ENCODE measurements at regions not wholly inside any gene's neighbourhood (a gene's known extent, or its start where the extent isn't known, plus 50 kb on each side); places are given as distances from the start of the nearest gene placed in this dataset.

DNA sequence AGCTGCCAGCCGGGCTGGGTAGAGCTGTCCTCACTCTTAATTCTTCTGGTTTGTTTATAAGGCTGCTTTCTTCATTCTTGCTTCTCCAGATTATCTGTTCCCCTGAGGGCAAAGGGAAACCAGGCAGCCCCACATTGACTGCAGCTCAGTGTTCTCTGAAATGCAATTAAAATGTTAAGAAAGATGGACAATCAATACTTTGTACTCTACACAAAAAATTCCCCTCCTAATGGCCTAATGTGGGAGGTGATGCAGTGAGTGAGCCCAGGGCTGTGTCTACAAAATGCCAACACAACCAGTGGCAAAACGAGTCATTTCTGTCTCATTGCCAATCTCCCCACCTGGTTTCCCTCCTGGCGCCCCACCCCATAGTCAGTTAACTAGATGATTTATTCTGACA lies 541.7 kb upstream of the RAB6C start:
- TF ChIP-seq, protein P1, sequence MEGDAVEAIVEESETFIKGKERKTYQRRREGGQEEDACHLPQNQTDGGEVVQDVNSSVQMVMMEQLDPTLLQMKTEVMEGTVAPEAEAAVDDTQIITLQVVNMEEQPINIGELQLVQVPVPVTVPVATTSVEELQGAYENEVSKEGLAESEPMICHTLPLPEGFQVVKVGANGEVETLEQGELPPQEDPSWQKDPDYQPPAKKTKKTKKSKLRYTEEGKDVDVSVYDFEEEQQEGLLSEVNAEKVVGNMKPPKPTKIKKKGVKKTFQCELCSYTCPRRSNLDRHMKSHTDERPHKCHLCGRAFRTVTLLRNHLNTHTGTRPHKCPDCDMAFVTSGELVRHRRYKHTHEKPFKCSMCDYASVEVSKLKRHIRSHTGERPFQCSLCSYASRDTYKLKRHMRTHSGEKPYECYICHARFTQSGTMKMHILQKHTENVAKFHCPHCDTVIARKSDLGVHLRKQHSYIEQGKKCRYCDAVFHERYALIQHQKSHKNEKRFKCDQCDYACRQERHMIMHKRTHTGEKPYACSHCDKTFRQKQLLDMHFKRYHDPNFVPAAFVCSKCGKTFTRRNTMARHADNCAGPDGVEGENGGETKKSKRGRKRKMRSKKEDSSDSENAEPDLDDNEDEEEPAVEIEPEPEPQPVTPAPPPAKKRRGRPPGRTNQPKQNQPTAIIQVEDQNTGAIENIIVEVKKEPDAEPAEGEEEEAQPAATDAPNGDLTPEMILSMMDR (IDR thresholded peaks at IDR 0.05; ENCODE audit: poor library complexity, severe bottlenecking), result no peak

DNA sequence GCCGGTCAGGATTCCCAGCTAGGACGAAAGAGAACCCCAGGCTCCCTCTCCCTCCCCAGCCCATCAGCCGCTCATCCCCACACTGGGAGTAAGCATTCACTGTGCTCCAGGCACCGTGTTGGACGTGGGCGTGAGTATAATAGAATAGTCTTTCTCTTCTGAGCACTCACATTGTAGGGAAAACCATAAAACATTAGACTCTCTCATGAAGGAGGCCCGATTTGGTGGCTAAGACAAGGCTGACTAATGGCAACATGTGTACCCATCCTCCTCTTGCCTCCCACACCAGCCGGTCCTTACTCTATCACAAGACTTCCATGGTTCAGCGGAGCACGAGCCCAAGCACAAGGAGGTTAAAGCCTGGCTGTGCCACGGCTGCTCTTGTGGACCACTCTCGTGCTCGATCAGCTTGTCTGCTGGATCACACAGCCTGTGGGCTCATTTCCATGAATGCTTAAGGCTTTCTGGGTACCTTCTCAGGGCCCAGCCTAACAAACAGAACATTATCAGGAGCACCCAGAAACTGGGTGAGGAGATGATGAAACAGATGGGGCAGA lies 540.9 kb upstream of the RAB6C start:
- no peaks in the 10 kb centered on the region for H3K27me3 ChIP-seq (ENCODE audit: insufficient read depth, poor library complexity, severe bottlenecking)
- H3K4me1 ChIP-seq (ENCODE audit: insufficient read depth, poor library complexity, severe bottlenecking), result no peaks in the 10 kb centered on the region
- no peaks in the 10 kb centered on the region for H3K36me3 ChIP-seq (ENCODE audit: low read depth)
- DNase-seq (ENCODE audit: low spot score) (no peak), ATAC-seq (ENCODE audit: low read depth) (no peak)
- TF ChIP-seq, protein P1 (IDR thresholded peaks at IDR 0.05; ENCODE audit: poor library complexity, severe bottlenecking), result no peak
- H3K27ac ChIP-seq (ENCODE audit: poor library complexity, severe bottlenecking), result no peak overlapping the region
- no peak overlapping the region for H3K4me3 ChIP-seq (ENCODE audit: severe bottlenecking)
- H3K9me3 ChIP-seq (ENCODE audit: severe bottlenecking), result no peaks in the 10 kb centered on the region

More for the DNA sequence above, 541.7 kb upstream of the RAB6C start:
- Histone ChIP-seq H3K4me3 (ENCODE audit: severe bottlenecking) (no peak overlapping the region), H3K4me1 (ENCODE audit: insufficient read depth, poor library complexity, severe bottlenecking) (no peaks in the 10 kb centered on the region), H3K27ac (ENCODE audit: poor library complexity, severe bottlenecking) (no peak overlapping the region), H3K9me3 (ENCODE audit: severe bottlenecking) (no peaks in the 10 kb centered on the region), H3K27me3 (ENCODE audit: insufficient read depth, poor library complexity, severe bottlenecking) (no peaks in the 10 kb centered on the region), H3K36me3 (ENCODE audit: low read depth) (no peaks in the 10 kb centered on the region)
- ATAC-seq (ENCODE audit: low read depth), result no peak
- no peak for DNase-seq (ENCODE audit: low spot score)

DNA sequence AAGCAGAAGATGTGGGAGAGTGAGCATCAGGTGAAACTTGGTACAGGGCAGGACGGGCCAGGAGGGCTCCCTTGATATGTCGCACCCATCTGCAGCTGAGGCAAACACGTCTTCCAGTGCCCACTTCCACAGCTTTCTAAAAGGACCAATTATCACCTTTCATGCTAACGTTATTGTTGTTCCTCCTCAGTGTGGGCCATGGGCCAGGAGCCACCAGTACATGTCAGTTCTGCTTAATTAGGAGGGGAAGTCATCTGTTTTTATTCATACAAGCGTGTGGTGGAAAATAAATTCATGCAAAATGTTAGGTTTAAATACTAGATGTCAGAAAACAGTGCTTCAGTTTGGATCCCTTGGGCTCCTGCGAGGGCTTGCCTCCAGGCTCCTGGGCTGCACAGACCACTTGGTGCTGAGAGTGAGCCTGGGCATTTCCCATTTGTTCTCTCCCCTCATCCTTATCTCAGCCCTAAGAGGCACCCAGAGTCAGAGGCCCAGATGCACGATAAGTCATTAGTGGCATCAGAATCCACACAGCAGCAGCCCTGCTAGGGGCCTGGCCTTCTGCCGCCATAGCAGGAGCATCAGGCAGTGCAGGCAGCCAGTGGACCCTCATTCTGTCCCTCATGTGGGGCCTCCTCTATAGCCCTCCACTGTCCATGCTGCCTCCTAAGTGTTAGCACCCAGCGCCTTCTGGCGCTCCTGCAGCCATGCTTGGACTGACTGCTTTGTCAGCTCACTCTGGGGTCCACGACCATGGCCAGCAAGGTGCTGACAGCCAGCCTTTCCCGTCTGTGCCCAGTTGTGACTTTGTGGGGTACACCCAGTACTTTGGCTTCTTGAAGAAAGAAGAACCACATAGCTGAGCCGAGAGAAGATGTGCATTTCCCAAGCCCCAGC lies 539.8 kb upstream of the RAB6C start:
- Histone ChIP-seq H3K36me3 (ENCODE audit: low read depth) (no peaks in the 10 kb centered on the region), H3K4me1 (ENCODE audit: insufficient read depth, poor library complexity, severe bottlenecking) (no peaks in the 10 kb centered on the region), H3K27me3 (ENCODE audit: insufficient read depth, poor library complexity, severe bottlenecking) (no peaks in the 10 kb centered on the region), H3K27ac (ENCODE audit: poor library complexity, severe bottlenecking) (no peak overlapping the region), H3K9me3 (ENCODE audit: severe bottlenecking) (no peaks in the 10 kb centered on the region), H3K4me3 (ENCODE audit: severe bottlenecking) (no peak overlapping the region)
- DNase-seq (ENCODE audit: low spot score) (no peak), ATAC-seq (ENCODE audit: low read depth) (no peak)
- TF ChIP-seq, protein P1 (IDR thresholded peaks at IDR 0.05; ENCODE audit: poor library complexity, severe bottlenecking), result no peak

DNA sequence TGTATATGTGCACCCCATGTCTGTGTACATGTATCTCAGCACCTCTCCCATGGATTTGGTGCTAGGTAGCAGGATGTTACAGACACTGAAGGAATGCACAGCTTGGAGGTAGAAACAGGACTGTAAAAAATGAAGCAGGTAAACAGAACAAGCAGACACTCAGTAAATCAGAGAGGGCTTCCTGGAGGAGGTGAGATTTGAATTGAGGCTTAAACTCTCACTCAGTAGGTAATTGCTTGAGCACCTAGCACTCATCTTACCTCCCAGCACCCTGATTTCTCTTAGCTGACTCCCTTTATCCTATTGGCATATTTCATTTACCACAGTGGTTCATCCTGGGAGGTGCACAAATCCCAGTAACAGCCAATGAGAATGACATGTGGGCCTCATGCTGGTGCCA lies 537.9 kb upstream of the RAB6C start:
- Histone ChIP-seq H3K36me3 (ENCODE audit: low read depth) (no peaks in the 10 kb centered on the region), H3K27ac (ENCODE audit: poor library complexity, severe bottlenecking) (no peak overlapping the region), H3K4me1 (ENCODE audit: insufficient read depth, poor library complexity, severe bottlenecking) (no peaks in the 10 kb centered on the region), H3K9me3 (ENCODE audit: severe bottlenecking) (no peaks in the 10 kb centered on the region), H3K27me3 (ENCODE audit: insufficient read depth, poor library complexity, severe bottlenecking) (no peaks in the 10 kb centered on the region), H3K4me3 (ENCODE audit: severe bottlenecking) (no peak overlapping the region)
- TF ChIP-seq, protein P1 (IDR thresholded peaks at IDR 0.05; ENCODE audit: poor library complexity, severe bottlenecking), result no peak
- ATAC-seq (ENCODE audit: low read depth), result no peak
- DNase-seq (ENCODE audit: low spot score), result no peak
